HepG2 (cell line): ENCODE measurements at regions not wholly inside any gene's neighbourhood (a gene's known extent, or its start where the extent isn't known, plus 50 kb on each side); places are given as distances from the start of the nearest gene placed in this dataset.

Experiments used
- ATAC-seq: fragments of 200-7000 bp; cut with Tn5 transposase; 3 replicates; pipeline ENCODE4 v1.9.1; 2020; ENCODE audit warnings: mild to moderate bottlenecking, moderate library complexity
- BruUV-seq: library from RNA; stranded (reverse); fragments of 400-500 nt; replicated peaks from 2 replicates; lab custom pipeline; 2021; lab: Mats Ljungman, UMichigan
- CTCF ChIA-PET: fragments of 300-600 bp; formaldehyde crosslinking; extraction: SDS; loops from one replicate; lab custom pipeline; 2021; ENCODE audit warnings: low total read pairs, inconsistent platforms, low intra/inter-chr PET ratio; lab: Yijun Ruan, JAX
- POLR2A ChIA-PET: fragments of 350-600 bp; sonication (Branson Sonifier 250); formaldehyde crosslinking; loops from one replicate; lab custom pipeline; 2020; ENCODE audit warnings: antibody characterized with exemption, inconsistent platforms; lab: Yijun Ruan, JAX
- DNase-seq: peaks from one replicate; pipeline ENCODE4 v3.0.0-alpha.2; 2015; ENCODE audit warnings: low spot score
- FAIRE-seq: peaks from 3 replicates; lab custom pipeline; 2011; peaks lifted over from hg19 to GRCh38; lab: Jason Lieb, UNC
- H2AFZ ChIP-seq: one replicate; pipeline ENCODE4 v1.6.1; 2011; ENCODE audit warnings: low read length, inconsistent platforms
- H3K27ac ChIP-seq: fragments of 300-600 bp; 3 replicates; pipeline ENCODE4 v1.8.0; 2011; ENCODE audit warnings: mixed run types, mild to moderate bottlenecking, mixed read lengths, low read length, inconsistent platforms; ENCODE audit not compliant: insufficient read depth; ENCODE audit errors: extremely low read length
- H3K27me3 ChIP-seq, 2 experiments: fragments of 200-600 bp in 1 of 2; 2 replicates in 1 of 2; 3 replicates in 1 of 2; pipeline versions ENCODE4 v1.6.0 to v1.8.0; 2011; ENCODE audit warnings: low read length in 2 of 2, mild to moderate bottlenecking in 2 of 2, moderate library complexity in 2 of 2, inconsistent platforms in 1 of 2; ENCODE audit not compliant: insufficient read depth in 2 of 2, control insufficient read depth in 1 of 2
- H3K36me3 ChIP-seq, 2 experiments: fragments of 200-600 bp in 1 of 2; replicated peaks in 1 of 2; 2 replicates in 1 of 2; 3 replicates in 1 of 2; pipeline versions ENCODE4 v1.5.1 to v1.8.0; 2011; ENCODE audit warnings: low read length in 2 of 2, inconsistent platforms in 1 of 2; ENCODE audit not compliant: insufficient read depth in 2 of 2, control insufficient read depth in 1 of 2
- H3K4me1 ChIP-seq: 2 replicates; pipeline ENCODE4 v1.5.1; 2012; ENCODE audit warnings: low read length, inconsistent platforms; ENCODE audit not compliant: insufficient read depth
- H3K4me2 ChIP-seq: 2 replicates; pipeline ENCODE4 v1.6.0; 2011; ENCODE audit warnings: low read depth, low read length, inconsistent platforms
- H3K4me3 ChIP-seq, 3 experiments: fragments of 200-600 bp in 1 of 3; sonication (generic), shearing (Covaris generic) in 1 of 3; replicated peaks in 1 of 3; 2 replicates each; pipeline ENCODE4 v1.5.1; 2011 to 2016; ENCODE audit warnings: low read length in 3 of 3, inconsistent platforms in 2 of 3, low read depth in 2 of 3, mild to moderate bottlenecking in 2 of 3, control low read depth in 1 of 3, mixed read lengths in 1 of 3; ENCODE audit not compliant: insufficient read depth in 1 of 3
- H3K79me2 ChIP-seq: one replicate; pipeline ENCODE4 v1.6.1; 2011; ENCODE audit warnings: low read length, inconsistent platforms; ENCODE audit not compliant: insufficient read depth
- H3K9ac ChIP-seq: 2 replicates; pipeline ENCODE4 v1.6.0; 2011; ENCODE audit warnings: mild to moderate bottlenecking, low read depth, low read length, inconsistent platforms; ENCODE audit not compliant: insufficient read depth
- H3K9me3 ChIP-seq: 2 replicates; pipeline ENCODE4 v1.5.1; 2012; ENCODE audit warnings: mild to moderate bottlenecking, low read length
- H4K20me1 ChIP-seq: 2 replicates; pipeline ENCODE4 v1.6.0; 2011; ENCODE audit warnings: inconsistent platforms, mild to moderate bottlenecking, low read length, moderate library complexity; ENCODE audit not compliant: insufficient read depth
- ARHGAP35 ChIP-seq: sonication (generic); formaldehyde crosslinking; IDR thresholded peaks from 2 replicates; pipeline ENCODE4 v1.9.0; 2022; ENCODE audit warnings: mild to moderate bottlenecking, inconsistent platforms, moderate library complexity, missing genetic modification reagents, borderline replicate concordance
- DNMT1 ChIP-seq: sonication (generic); formaldehyde crosslinking; IDR thresholded peaks from 2 replicates; pipeline ENCODE4 v1.5.1; 2020; ENCODE audit warnings: mild to moderate bottlenecking, missing genetic modification reagents
- EEA1 ChIP-seq: sonication (generic); formaldehyde crosslinking; IDR thresholded peaks from 2 replicates; pipeline ENCODE4 v1.5.1; 2020; ENCODE audit warnings: mild to moderate bottlenecking, missing genetic modification reagents, borderline replicate concordance
- MAFK ChIP-seq, 2 experiments: IDR thresholded peaks in 1 of 2; conservative IDR thresholded peaks in 1 of 2; 2 replicates each; pipeline ENCODE4 v1.6.1; 2011; ENCODE audit warnings: improper control_type of control experiment in 2 of 2, low read length in 2 of 2
- ONECUT2 ChIP-seq: sonication (generic); formaldehyde crosslinking; IDR thresholded peaks from 2 replicates; pipeline ENCODE4 v1.4.0; 2020; ENCODE audit warnings: missing genetic modification reagents
- SAP130 ChIP-seq: IDR thresholded peaks from 2 replicates; pipeline ENCODE4 v1.6.1; 2016; ENCODE audit warnings: low read depth
- TMF1 ChIP-seq: sonication (generic); formaldehyde crosslinking; IDR thresholded peaks from 2 replicates; pipeline ENCODE4 v1.8.1; 2022; ENCODE audit warnings: low read depth, missing genetic modification reagents
- ZMYM4 ChIP-seq: sonication (generic); formaldehyde crosslinking; IDR thresholded peaks from 2 replicates; pipeline ENCODE4 v1.8.1; 2023; ENCODE audit warnings: mild to moderate bottlenecking, missing genetic modification reagents
- ZNF225 ChIP-seq: sonication (generic); formaldehyde crosslinking; IDR thresholded peaks from 2 replicates; pipeline ENCODE4 v1.4.0; 2020; ENCODE audit warnings: mild to moderate bottlenecking, missing genetic modification reagents
- ZZZ3 ChIP-seq: sonication (generic); formaldehyde crosslinking; IDR thresholded peaks from 2 replicates; pipeline ENCODE4 v1.4.0; 2020; ENCODE audit warnings: missing genetic modification reagents, mild to moderate bottlenecking, borderline replicate concordance
- WGBS: methylation state at CpG from one replicate; pipeline ENCODE4 v1.1.6; 2017; ENCODE audit warnings: low lambda C conversion rate; 5-methylcytosine and 5-hydroxymethylcytosine counted together
- in situ Hi-C: cut with HindIII; loops from 2 replicates; pipeline ENCODE4 v1.10.0; 2017; ENCODE audit warnings: low pct_unique_long_range_greater_than_20kb; ENCODE audit not compliant: extremely low pct_ligation_motif_present
- intact Hi-C: fragments of 100-400 bp; cut with micrococcal nuclease; formaldehyde crosslinking; loops from one replicate; pipeline ENCODE4 v1.10.0; 2022; ENCODE audit not compliant: unreplicated experiment
- TF ChIP-seq, protein P1 (sequence below): sonication (generic); formaldehyde crosslinking; IDR thresholded peaks from 2 replicates; pipeline ENCODE4 v1.4.0; 2020; ENCODE audit warnings: low read depth, mild to moderate bottlenecking, missing genetic modification reagents
- TF ChIP-seq, protein P2 (sequence below): sonication (generic); formaldehyde crosslinking; IDR thresholded peaks from 2 replicates; pipeline ENCODE4 v1.4.0; 2020; ENCODE audit warnings: missing genetic modification reagents
- TF ChIP-seq, protein P3 (sequence below): IDR thresholded peaks from 2 replicates; pipeline ENCODE4 v1.6.1; 2016; ENCODE audit warnings: mild to moderate bottlenecking, missing biosample characterization, missing genetic modification reagents

DNA sequence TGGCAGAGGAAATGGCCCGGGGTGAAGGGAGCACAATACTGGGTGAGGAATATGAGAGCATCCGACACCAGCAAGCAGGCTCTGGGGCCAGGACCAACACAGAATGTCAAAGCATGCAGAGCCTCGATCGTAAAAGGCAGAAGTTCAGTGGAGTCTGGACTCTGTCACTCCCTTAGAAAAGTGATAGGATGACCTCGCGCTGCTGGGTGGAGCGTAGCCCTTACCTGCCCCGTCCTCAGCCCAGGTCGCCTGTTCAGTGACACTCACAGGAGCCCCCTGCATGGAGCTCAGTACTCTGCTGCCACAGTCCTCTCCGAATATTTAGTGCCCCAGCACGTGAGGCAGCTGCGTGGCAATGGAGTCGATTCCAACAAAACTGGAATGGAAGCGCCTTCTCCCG lies 236.7 kb upstream of the MYT1L start:
- no peaks in the 10 kb centered on the region for H3K4me1 ChIP-seq
- no peaks in the 10 kb centered on the region for H3K36me3 ChIP-seq
- in situ Hi-C loops (no loop called here), intact Hi-C loops (no loop called here)
- FAIRE-seq: no peak
- no peak overlapping the region for H3K4me3 ChIP-seq
- no peak for ATAC-seq
- no peaks in the 10 kb centered on the region for H3K79me2 ChIP-seq
- peaks cover 6 to 32% of the 10 kb centered on the region in 2 experiments; a peak in 3 of 5 replicates for H3K27me3 ChIP-seq
- POLR2A ChIA-PET: no interaction called here
- no peaks in the 10 kb centered on the region; the same call in 1 of the 2 replicates for H4K20me1 ChIP-seq
- TF ChIP-seq MAFK (conservative IDR thresholded peaks at IDR 0.05 in 1 of 2, IDR thresholded peaks at IDR 0.05 in 1 of 2; ENCODE audit: low read length in 2 of 2): no peak
- no peak for TF ChIP-seq ZNF225 (CRISPR knock-in tag)
- TF ChIP-seq, protein P1, sequence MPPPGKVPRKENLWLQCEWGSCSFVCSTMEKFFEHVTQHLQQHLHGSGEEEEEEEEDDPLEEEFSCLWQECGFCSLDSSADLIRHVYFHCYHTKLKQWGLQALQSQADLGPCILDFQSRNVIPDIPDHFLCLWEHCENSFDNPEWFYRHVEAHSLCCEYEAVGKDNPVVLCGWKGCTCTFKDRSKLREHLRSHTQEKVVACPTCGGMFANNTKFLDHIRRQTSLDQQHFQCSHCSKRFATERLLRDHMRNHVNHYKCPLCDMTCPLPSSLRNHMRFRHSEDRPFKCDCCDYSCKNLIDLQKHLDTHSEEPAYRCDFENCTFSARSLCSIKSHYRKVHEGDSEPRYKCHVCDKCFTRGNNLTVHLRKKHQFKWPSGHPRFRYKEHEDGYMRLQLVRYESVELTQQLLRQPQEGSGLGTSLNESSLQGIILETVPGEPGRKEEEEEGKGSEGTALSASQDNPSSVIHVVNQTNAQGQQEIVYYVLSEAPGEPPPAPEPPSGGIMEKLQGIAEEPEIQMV: no peak
- no peak for TF ChIP-seq ONECUT2 (CRISPR knock-in tag)
- no peak for TF ChIP-seq ARHGAP35 (CRISPR knock-in tag)
- TF ChIP-seq ZMYM4 (CRISPR knock-in tag): no peak
- TF ChIP-seq TMF1 (CRISPR knock-in tag): no peak
- TF ChIP-seq, protein P2, sequence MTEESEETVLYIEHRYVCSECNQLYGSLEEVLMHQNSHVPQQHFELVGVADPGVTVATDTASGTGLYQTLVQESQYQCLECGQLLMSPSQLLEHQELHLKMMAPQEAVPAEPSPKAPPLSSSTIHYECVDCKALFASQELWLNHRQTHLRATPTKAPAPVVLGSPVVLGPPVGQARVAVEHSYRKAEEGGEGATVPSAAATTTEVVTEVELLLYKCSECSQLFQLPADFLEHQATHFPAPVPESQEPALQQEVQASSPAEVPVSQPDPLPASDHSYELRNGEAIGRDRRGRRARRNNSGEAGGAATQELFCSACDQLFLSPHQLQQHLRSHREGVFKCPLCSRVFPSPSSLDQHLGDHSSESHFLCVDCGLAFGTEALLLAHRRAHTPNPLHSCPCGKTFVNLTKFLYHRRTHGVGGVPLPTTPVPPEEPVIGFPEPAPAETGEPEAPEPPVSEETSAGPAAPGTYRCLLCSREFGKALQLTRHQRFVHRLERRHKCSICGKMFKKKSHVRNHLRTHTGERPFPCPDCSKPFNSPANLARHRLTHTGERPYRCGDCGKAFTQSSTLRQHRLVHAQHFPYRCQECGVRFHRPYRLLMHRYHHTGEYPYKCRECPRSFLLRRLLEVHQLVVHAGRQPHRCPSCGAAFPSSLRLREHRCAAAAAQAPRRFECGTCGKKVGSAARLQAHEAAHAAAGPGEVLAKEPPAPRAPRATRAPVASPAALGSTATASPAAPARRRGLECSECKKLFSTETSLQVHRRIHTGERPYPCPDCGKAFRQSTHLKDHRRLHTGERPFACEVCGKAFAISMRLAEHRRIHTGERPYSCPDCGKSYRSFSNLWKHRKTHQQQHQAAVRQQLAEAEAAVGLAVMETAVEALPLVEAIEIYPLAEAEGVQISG (CRISPR knock-in tag): no peak
- TF ChIP-seq ZZZ3: no peak
- TF ChIP-seq SAP130 (CRISPR knock-in tag): no peak
- TF ChIP-seq, protein P3, sequence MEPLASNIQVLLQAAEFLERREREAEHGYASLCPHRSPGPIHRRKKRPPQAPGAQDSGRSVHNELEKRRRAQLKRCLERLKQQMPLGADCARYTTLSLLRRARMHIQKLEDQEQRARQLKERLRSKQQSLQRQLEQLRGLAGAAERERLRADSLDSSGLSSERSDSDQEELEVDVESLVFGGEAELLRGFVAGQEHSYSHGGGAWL: no peak
- no peak for TF ChIP-seq DNMT1 (CRISPR knock-in tag)
- no peak for TF ChIP-seq EEA1 (CRISPR knock-in tag)
- TF ChIP-seq, all 625 proteins: peak for 0
- Histone ChIP-seq H2AFZ (no peak overlapping the region), H3K9me3 (peaks cover 4% of the 10 kb centered on the region; the same call in 1 of the 2 replicates), H3K27ac (no peak overlapping the region), H3K9ac (no peak overlapping the region), H3K4me2 (no peak overlapping the region)
- DNase-seq: no peak
- WGBS: 31% methylated on average over 10 of the region's 15 CpGs
- CTCF ChIA-PET: no interaction called here
- BruUV-seq: no TSS peak
